ENCODE measurements at regions not wholly inside any gene's neighbourhood (a gene's known extent, or its start where the extent isn't known, plus 50 kb on each side); places are given as distances from the start of the nearest gene placed in this dataset.

DNA sequence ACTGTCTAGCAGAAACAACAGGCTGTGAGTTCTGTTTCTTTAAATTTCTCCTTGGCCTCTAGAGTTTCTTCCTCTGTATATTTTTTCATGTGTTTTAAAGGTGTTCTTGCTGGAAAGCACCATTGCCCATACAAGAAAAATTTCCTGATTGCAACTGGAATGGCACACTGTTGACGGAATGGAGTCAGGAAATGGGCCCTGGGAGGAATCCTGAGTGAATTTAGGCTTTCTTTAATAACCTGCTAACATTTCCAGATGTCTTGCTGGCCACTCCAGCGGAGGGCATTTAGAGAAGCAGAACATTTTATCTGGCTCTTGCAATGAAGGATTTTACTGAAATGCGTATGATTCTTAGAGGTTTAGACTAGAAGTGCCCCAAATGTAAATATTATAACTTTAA, 736.3 kb downstream of the TAF11L14 start:
- TF ChIP-seq, protein P1, sequence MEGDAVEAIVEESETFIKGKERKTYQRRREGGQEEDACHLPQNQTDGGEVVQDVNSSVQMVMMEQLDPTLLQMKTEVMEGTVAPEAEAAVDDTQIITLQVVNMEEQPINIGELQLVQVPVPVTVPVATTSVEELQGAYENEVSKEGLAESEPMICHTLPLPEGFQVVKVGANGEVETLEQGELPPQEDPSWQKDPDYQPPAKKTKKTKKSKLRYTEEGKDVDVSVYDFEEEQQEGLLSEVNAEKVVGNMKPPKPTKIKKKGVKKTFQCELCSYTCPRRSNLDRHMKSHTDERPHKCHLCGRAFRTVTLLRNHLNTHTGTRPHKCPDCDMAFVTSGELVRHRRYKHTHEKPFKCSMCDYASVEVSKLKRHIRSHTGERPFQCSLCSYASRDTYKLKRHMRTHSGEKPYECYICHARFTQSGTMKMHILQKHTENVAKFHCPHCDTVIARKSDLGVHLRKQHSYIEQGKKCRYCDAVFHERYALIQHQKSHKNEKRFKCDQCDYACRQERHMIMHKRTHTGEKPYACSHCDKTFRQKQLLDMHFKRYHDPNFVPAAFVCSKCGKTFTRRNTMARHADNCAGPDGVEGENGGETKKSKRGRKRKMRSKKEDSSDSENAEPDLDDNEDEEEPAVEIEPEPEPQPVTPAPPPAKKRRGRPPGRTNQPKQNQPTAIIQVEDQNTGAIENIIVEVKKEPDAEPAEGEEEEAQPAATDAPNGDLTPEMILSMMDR (conservative IDR thresholded peaks at IDR 0.05; ENCODE audit: low read depth, low read length): no peak
- no peak for TF ChIP-seq POLR2A (IDR thresholded peaks at IDR 0.05; ENCODE audit: low read depth, low read length)
- TF ChIP-seq MAFK (IDR thresholded peaks at IDR 0.05; ENCODE audit: low read depth, low read length): no peak
- no peak for TF ChIP-seq BHLHE40 (IDR thresholded peaks at IDR 0.05; ENCODE audit: low read depth, low read length)
- no peak for TF ChIP-seq FOS (IDR thresholded peaks at IDR 0.05; ENCODE audit: low read depth, low read length)
- TF ChIP-seq MXI1 (IDR thresholded peaks at IDR 0.05; ENCODE audit: borderline replicate concordance, low read depth, low read length): no peak
- no peak for TF ChIP-seq CEBPB (IDR thresholded peaks at IDR 0.05; ENCODE audit: low read depth, low read length)
- TF ChIP-seq RCOR1 (IDR thresholded peaks at IDR 0.05; ENCODE audit: insufficient replicate concordance, low read length): no peak
- TF ChIP-seq SMC3 (IDR thresholded peaks at IDR 0.05; ENCODE audit: low read depth, low read length): no peak
- TF ChIP-seq CHD1 (IDR thresholded peaks at IDR 0.05; ENCODE audit: low read depth, low read length): no peak
- TF ChIP-seq RFX5 (IDR thresholded peaks at IDR 0.05; ENCODE audit: low read depth, low read length): no peak
- no peak for TF ChIP-seq RAD21 (IDR thresholded peaks at IDR 0.05; ENCODE audit: low read length)
- TF ChIP-seq, protein P2, sequence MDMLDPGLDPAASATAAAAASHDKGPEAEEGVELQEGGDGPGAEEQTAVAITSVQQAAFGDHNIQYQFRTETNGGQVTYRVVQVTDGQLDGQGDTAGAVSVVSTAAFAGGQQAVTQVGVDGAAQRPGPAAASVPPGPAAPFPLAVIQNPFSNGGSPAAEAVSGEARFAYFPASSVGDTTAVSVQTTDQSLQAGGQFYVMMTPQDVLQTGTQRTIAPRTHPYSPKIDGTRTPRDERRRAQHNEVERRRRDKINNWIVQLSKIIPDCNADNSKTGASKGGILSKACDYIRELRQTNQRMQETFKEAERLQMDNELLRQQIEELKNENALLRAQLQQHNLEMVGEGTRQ (IDR thresholded peaks at IDR 0.05; ENCODE audit: low read depth, low read length): no peak
- no peak for TF ChIP-seq MAZ (IDR thresholded peaks at IDR 0.05; ENCODE audit: borderline replicate concordance, low read depth, low read length)

Measured in IMR-90 (cell line).